GM23338 (cell line): ENCODE measurements at regions not wholly inside any gene's neighbourhood (a gene's known extent, or its start where the extent isn't known, plus 50 kb on each side); places are given as distances from the start of the nearest gene placed in this dataset.

ENCODE experiments used
- ATAC-seq: fragments of 200-7000 bp; cut with Tn5 transposase; 3 replicates; pipeline ENCODE4 v1.9.1; 2020
- DNase-seq: peaks from one replicate; pipeline ENCODE4 v3.0.0-alpha.2; 2015; ENCODE audit warnings: low spot score
- H2AFZ ChIP-seq: fragments of 200-600 bp; sonication (generic); 2 replicates; pipeline ENCODE4 v1.8.0; 2016; ENCODE audit warnings: antibody characterized with exemption, mild to moderate bottlenecking, moderate library complexity
- H3F3A ChIP-seq: fragments of 200-600 bp; sonication (generic); replicated peaks from 2 replicates; pipeline ENCODE4 v1.8.0; 2017; ENCODE audit warnings: antibody characterized with exemption, mixed run types, low read depth
- H3K27ac ChIP-seq: fragments of 200-600 bp; sonication (generic); 2 replicates; pipeline ENCODE4 v1.6.1; 2016; ENCODE audit warnings: low read depth
- H3K27me3 ChIP-seq: fragments of 200-600 bp; sonication (generic); 2 replicates; pipeline ENCODE4 v1.8.0; 2016; ENCODE audit warnings: mild to moderate bottlenecking, mixed run types, moderate library complexity; ENCODE audit not compliant: insufficient read depth
- H3K36me3 ChIP-seq: fragments of 200-600 bp; sonication (generic); 2 replicates; pipeline ENCODE4 v1.8.0; 2016; ENCODE audit warnings: mild to moderate bottlenecking; ENCODE audit not compliant: insufficient read depth
- H3K4me1 ChIP-seq: fragments of 200-600 bp; sonication (generic); 2 replicates; pipeline ENCODE4 v1.8.0; 2016; ENCODE audit warnings: mild to moderate bottlenecking, moderate library complexity; ENCODE audit not compliant: insufficient read depth
- H3K4me2 ChIP-seq: fragments of 200-600 bp; sonication (generic); 2 replicates; pipeline ENCODE4 v1.7.1; 2017; ENCODE audit warnings: mixed run types
- H3K4me3 ChIP-seq: fragments of 200-600 bp; sonication (generic); 2 replicates; pipeline ENCODE4 v1.6.1; 2016; ENCODE audit warnings: mixed run types
- H3K79me2 ChIP-seq: fragments of 200-600 bp; sonication (generic); replicated peaks from 2 replicates; pipeline ENCODE4 v1.8.0; 2017; ENCODE audit warnings: mild to moderate bottlenecking; ENCODE audit not compliant: insufficient read depth
- H3K9me2 ChIP-seq: fragments of 200-600 bp; sonication (generic); 2 replicates; pipeline ENCODE4 v1.8.0; 2017; ENCODE audit not compliant: insufficient read depth
- H4K20me1 ChIP-seq: fragments of 200-600 bp; sonication (generic); replicated peaks from 2 replicates; pipeline ENCODE4 v1.8.0; 2017; ENCODE audit warnings: mild to moderate bottlenecking; ENCODE audit not compliant: insufficient read depth
- H3K27ac Mint-ChIP-seq: 2 replicates; pipeline ENCODE4 v1.8.0; 2020; ENCODE audit warnings: inconsistent platforms, mild to moderate bottlenecking, moderate library complexity, mixed read lengths
- H3K27me3 Mint-ChIP-seq: 3 replicates; pipeline ENCODE4 v1.8.0; 2022; ENCODE audit warnings: low read depth, mild to moderate bottlenecking, moderate library complexity, mixed read lengths, inconsistent platforms; ENCODE audit not compliant: insufficient read depth, poor library complexity
- H3K36me3 Mint-ChIP-seq: 3 replicates; pipeline ENCODE4 v1.8.0; 2021; ENCODE audit warnings: low read depth, mild to moderate bottlenecking, inconsistent platforms, moderate library complexity, mixed read lengths
- H3K4me1 Mint-ChIP-seq: 3 replicates; pipeline ENCODE4 v1.8.0; 2020; ENCODE audit warnings: mild to moderate bottlenecking, inconsistent platforms, mixed read lengths
- H3K4me3 Mint-ChIP-seq: 3 replicates; pipeline ENCODE4 v1.8.0; 2021; ENCODE audit warnings: moderate library complexity, mild to moderate bottlenecking, inconsistent platforms, mixed read lengths
- H3K9me3 Mint-ChIP-seq: 3 replicates; pipeline ENCODE4 v1.8.0; 2020; ENCODE audit warnings: moderate library complexity, mild to moderate bottlenecking, inconsistent platforms, mixed read lengths
- CREB1 ChIP-seq: fragments of 250-450 bp; sonication (Bioruptor Pico); IDR thresholded peaks from 2 replicates; pipeline ENCODE4 v1.5.0; 2020; ENCODE audit warnings: low read depth, mild to moderate bottlenecking, moderate library complexity
- CTCF ChIP-seq, 2 experiments: fragments of 200-600 bp in 1 of 2; sonication (generic) in 1 of 2; conservative IDR thresholded peaks; 2 replicates each; pipeline versions ENCODE4 v1.5.1 to v1.6.1; 2016 to 2017; ENCODE audit warnings: antibody characterized with exemption in 2 of 2, low read depth in 2 of 2, mild to moderate bottlenecking in 2 of 2, moderate library complexity in 1 of 2
- ETS1 ChIP-seq: IDR thresholded peaks from 2 replicates; pipeline ENCODE4 v1.6.1; 2016; ENCODE audit warnings: antibody characterized with exemption
- EZH2 ChIP-seq: fragments of 200-600 bp; sonication (generic); IDR thresholded peaks from one replicate; pipeline ENCODE4 v1.8.0; 2017; ENCODE audit warnings: antibody characterized with exemption, mild to moderate bottlenecking, low read depth; ENCODE audit not compliant: unreplicated experiment
- EZH2phosphoT487 ChIP-seq: fragments of 200-600 bp; sonication (generic); IDR thresholded peaks from one replicate; pipeline ENCODE4 v1.8.1; 2018; ENCODE audit warnings: antibody characterized with exemption; ENCODE audit not compliant: unreplicated experiment
- JUNB ChIP-seq: IDR thresholded peaks from one replicate; pipeline ENCODE4 v1.6.1; 2016; ENCODE audit warnings: antibody characterized with exemption; ENCODE audit not compliant: unreplicated experiment
- NANOG ChIP-seq: IDR thresholded peaks from 2 replicates; pipeline ENCODE4 v1.6.1; 2016; ENCODE audit warnings: antibody characterized with exemption, borderline replicate concordance
- POLR2AphosphoS5 ChIP-seq: IDR thresholded peaks from 2 replicates; pipeline ENCODE4 v1.6.1; 2016; ENCODE audit warnings: antibody characterized with exemption, low read depth
- REST ChIP-seq: IDR thresholded peaks from one replicate; pipeline ENCODE4 v1.6.1; 2018; ENCODE audit warnings: antibody characterized with exemption; ENCODE audit not compliant: unreplicated experiment
- STAT1 ChIP-seq: IDR thresholded peaks from one replicate; pipeline ENCODE4 v1.6.1; 2016; ENCODE audit warnings: antibody characterized with exemption; ENCODE audit not compliant: unreplicated experiment
- ZNF114 ChIP-seq: fragments of 250-450 bp; sonication (Bioruptor Pico); IDR thresholded peaks from 2 replicates; pipeline ENCODE4 v1.5.0; 2020; ENCODE audit warnings: mild to moderate bottlenecking, moderate library complexity
- ZNF331 ChIP-seq: fragments of 250-450 bp; sonication (Bioruptor Pico); IDR thresholded peaks from 2 replicates; pipeline ENCODE4 v1.5.0; 2020; ENCODE audit warnings: low read depth, mild to moderate bottlenecking, moderate library complexity
- ZNF462 ChIP-seq: fragments of 250-450 bp; sonication (Bioruptor Pico); IDR thresholded peaks from 2 replicates; pipeline ENCODE4 v1.5.0; 2020; ENCODE audit warnings: mild to moderate bottlenecking, moderate library complexity

GRCh38 chr14:29353513-29353912, 574.1 kb downstream of the PRKD1 start:
- TF ChIP-seq NANOG (no peak), STAT1 (no peak), EZH2 (no peak), EZH2phosphoT487 (no peak), ZNF462 (CRISPR knock-in tag) (no peak), CREB1 (CRISPR knock-in tag) (no peak), JUNB (no peak), POLR2AphosphoS5 (no peak), ZNF114 (CRISPR knock-in tag) (no peak), ZNF331 (no peak), REST (no peak), ETS1 (no peak), CTCF (conservative IDR thresholded peaks at IDR 0.05; ENCODE audit: low read depth in 2 of 2) (no peak)
- Mint-ChIP-seq H3K27me3 (no peaks in the 10 kb centered on the region), H3K4me1 (no peaks in the 10 kb centered on the region), H3K36me3 (no peaks in the 10 kb centered on the region), H3K9me3 (no peaks in the 10 kb centered on the region), H3K4me3 (no peak overlapping the region), H3K27ac (no peak overlapping the region)
- no peaks in the 10 kb centered on the region for H3K9me2 ChIP-seq
- H3K4me2 ChIP-seq: no peak overlapping the region
- H3K27ac ChIP-seq: no peak overlapping the region
- ATAC-seq (no peak), DNase-seq (no peak)
- H3K36me3 ChIP-seq: no peaks in the 10 kb centered on the region
- H3F3A ChIP-seq: no peaks in the 10 kb centered on the region
- H3K27me3 ChIP-seq: no peaks in the 10 kb centered on the region
- peak overlapping the region; percentile 24; the same call in 1 of the 2 replicates for H2AFZ ChIP-seq
- no peaks in the 10 kb centered on the region for H4K20me1 ChIP-seq
- no peaks in the 10 kb centered on the region for H3K4me1 ChIP-seq
- H3K4me3 ChIP-seq: no peak overlapping the region
- H3K79me2 ChIP-seq: no peaks in the 10 kb centered on the region
